Transverse colon (tissue), 4 donors: ENCODE measurements at regions not wholly inside any gene's neighbourhood (a gene's known extent, or its start where the extent isn't known, plus 50 kb on each side); places are given as distances from the start of the nearest gene placed in this dataset.

Experiments used
- DNase-seq: peaks from one replicate; pipeline ENCODE4 v3.0.0-alpha.2; 2019
- H3K27ac ChIP-seq, 4 donors: fragments of 200-600 bp; sonication (generic); 2 replicates each; pipeline ENCODE4 v1.5.1; 2016 to 2018; ENCODE audit warnings: inconsistent platforms in 4 of 4
- H3K27me3 ChIP-seq: fragments of 200-600 bp; sonication (generic); 2 replicates; pipeline ENCODE4 v1.5.1; 2017; ENCODE audit warnings: inconsistent platforms
- H3K36me3 ChIP-seq, 4 donors: fragments of 200-600 bp; sonication (generic); 2 replicates each; pipeline ENCODE4 v1.5.1; 2017 to 2019; ENCODE audit warnings: inconsistent platforms in 4 of 4
- H3K4me1 ChIP-seq, 4 donors: fragments of 200-600 bp; sonication (generic); 2 replicates each; pipeline ENCODE4 v1.5.1; 2017 to 2020; ENCODE audit warnings: inconsistent platforms in 4 of 4
- H3K4me3 ChIP-seq, 4 donors: fragments of 200-600 bp; sonication (generic); 1 replicate in 1 of 4; 2 replicates in 3 of 4; pipeline versions ENCODE4 v1.5.1 to v1.6.1; 2017 to 2019; ENCODE audit warnings: inconsistent platforms in 4 of 4
- H3K9me3 ChIP-seq, 2 donors: fragments of 200-600 bp; sonication (generic); 2 replicates each; pipeline ENCODE4 v1.5.1; 2017 to 2019; ENCODE audit warnings: inconsistent platforms in 2 of 2
- CTCF ChIP-seq, 5 experiments: fragments of 200-600 bp in 3 of 5; fragments of 450-650 bp in 2 of 5; sonication (generic) in 3 of 5; IDR thresholded peaks; 1 replicate in 2 of 5; 2 replicates in 3 of 5; pipeline ENCODE4 v1.5.1; 2016 to 2017; ENCODE audit warnings: antibody characterized with exemption in 5 of 5, inconsistent platforms in 3 of 5, mild to moderate bottlenecking in 2 of 5, moderate library complexity in 1 of 5
- EP300 ChIP-seq: sonication (generic); formaldehyde crosslinking; IDR thresholded peaks from one replicate; pipeline ENCODE4 v1.6.1; 2017; ENCODE audit warnings: antibody characterized with exemption, low read depth
- POLR2A ChIP-seq: fragments of 450-650 bp; IDR thresholded peaks from one replicate; pipeline ENCODE4 v1.6.1; 2016; ENCODE audit warnings: antibody characterized with exemption, mild to moderate bottlenecking, moderate library complexity
- POLR2AphosphoS5 ChIP-seq, 3 donors: sonication (generic); formaldehyde crosslinking; IDR thresholded peaks; one replicate each; pipeline ENCODE4 v1.6.1; 2016; ENCODE audit warnings: antibody characterized with exemption in 3 of 3
- WGBS, 2 donors: methylation state at CpG; one replicate each; pipeline ENCODE4 v1.1.5; 2018; ENCODE audit warnings: low coverage in 1 of 2; 5-methylcytosine and 5-hydroxymethylcytosine counted together
- in situ Hi-C, 4 donors: fragments of 200-750 bp; cut with MboI; loops; one replicate each; pipeline versions ENCODE4 v1.15.0 to v1.15.1; 2017; ENCODE audit warnings: low sequenced_read_pairs in 3 of 4, low pct_ligation_motif_present in 1 of 4, low pct_unique_long_range_greater_than_20kb in 1 of 4
- intact Hi-C: fragments of 100-400 bp; cut with DNase I; formaldehyde crosslinking; loops from one replicate; pipeline ENCODE4 v1.15.1; 2023; ENCODE audit warnings: low total_unique reads

- Histone ChIP-seq H3K27me3 (no peaks in the 10 kb centered on the region), H3K4me3 (no peak overlapping the region), H3K27ac (no peak overlapping the region), H3K9me3 (no peaks in the 10 kb centered on the region), H3K36me3 (no peaks in the 10 kb centered on the region), H3K4me1 (no peaks in the 10 kb centered on the region)
- WGBS, 2 donors = 87% methylated on average over 4 to 10 of the region's 10 CpGs
- TF ChIP-seq POLR2AphosphoS5 (IDR thresholded peaks at IDR 0.05) = no peak
- TF ChIP-seq POLR2A = no peak
- TF ChIP-seq CTCF (IDR thresholded peaks at IDR 0.05) = no peak
- TF ChIP-seq EP300 = no peak
- intact Hi-C loops = no loop called here
- DNase-seq = no peak
- in situ Hi-C loops = no loop called here
Measured at GRCh38 chr20:21862956-21863355, 157.5 kb downstream of the PAX1 start.

GRCh38 chr20:21862259-21862946 is 156.9 kb downstream of the PAX1 start:
- H3K4me3 ChIP-seq = no peak overlapping the region
- no peaks in the 10 kb centered on the region for H3K27me3 ChIP-seq
- no peaks in the 10 kb centered on the region for H3K4me1 ChIP-seq
- no peak for TF ChIP-seq POLR2AphosphoS5 (IDR thresholded peaks at IDR 0.05)
- TF ChIP-seq CTCF (IDR thresholded peaks at IDR 0.05) = no peak
- TF ChIP-seq POLR2A = no peak
- no peak for TF ChIP-seq EP300
- in situ Hi-C loops = no loop called here
- no peaks in the 10 kb centered on the region for H3K36me3 ChIP-seq
- no peak overlapping the region for H3K27ac ChIP-seq
- intact Hi-C loops = no loop called here
- H3K9me3 ChIP-seq = no peaks in the 10 kb centered on the region
- 52 to 64% methylated on average over 8 to 10 of the region's 10 CpGs for WGBS, 2 donors
- no peak for DNase-seq

GRCh38 chr20:21840991-21841390 is 135.5 kb downstream of the PAX1 start:
- Histone ChIP-seq H3K27ac (no peak overlapping the region), H3K27me3 (no peaks in the 10 kb centered on the region), H3K4me3 (no peak overlapping the region), H3K4me1 (no peaks in the 10 kb centered on the region), H3K9me3 (no peaks in the 10 kb centered on the region), H3K36me3 (no peaks in the 10 kb centered on the region)
- intact Hi-C loops = no loop called here
- in situ Hi-C loops = no loop called here
- no peak for DNase-seq
- WGBS, 2 donors = 61 to 74% methylated on average over 2 of the region's 2 CpGs
- TF ChIP-seq POLR2A = no peak

GRCh38 chr20:21839982-21840381 is 134.5 kb downstream of the PAX1 start:
- in situ Hi-C loops = no loop called here

More at GRCh38 chr20:21839982-21840381, 134.5 kb downstream of the PAX1 start:
- WGBS, 2 donors = 82 to 84% methylated on average over 4 to 12 of the region's 12 CpGs
- no peak for DNase-seq
- Histone ChIP-seq H3K4me3 (no peak overlapping the region), H3K4me1 (no peaks in the 10 kb centered on the region), H3K27me3 (no peaks in the 10 kb centered on the region), H3K27ac (no peak overlapping the region), H3K36me3 (no peaks in the 10 kb centered on the region), H3K9me3 (no peaks in the 10 kb centered on the region)
- intact Hi-C loops = no loop called here
- no peak for TF ChIP-seq CTCF (IDR thresholded peaks at IDR 0.05)
- TF ChIP-seq EP300 = no peak
- no peak for TF ChIP-seq POLR2AphosphoS5 (IDR thresholded peaks at IDR 0.05)
- TF ChIP-seq POLR2A = no peak
